ENCODE measurements at regions not wholly inside any gene's neighbourhood (a gene's known extent, or its start where the extent isn't known, plus 50 kb on each side); places are given as distances from the start of the nearest gene placed in this dataset.
A peak's percentile ranks its signal among the peaks of the same experiment; 100 is the strongest.

- DNase-seq (ENCODE audit: low read depth) = no peak
These were observed 164.0 kb upstream of the RAD23B start for GRCh38 chr9:107118863-107119624.

- DNase-seq (ENCODE audit: low read depth) = no peak
These were observed 163.3 kb upstream of the RAD23B start for GRCh38 chr9:107119735-107120134.

GRCh38 chr9:107123389-107123788 is 159.7 kb upstream of the RAD23B start:
- DNase-seq (ENCODE audit: low read depth) = no peak

- no peak for DNase-seq (ENCODE audit: low read depth)
These were observed 155.5 kb upstream of the RAD23B start for GRCh38 chr9:107127608-107128007.

- no peak for DNase-seq (ENCODE audit: low read depth)
These were observed 151.8 kb upstream of the RAD23B start for GRCh38 chr9:107131108-107131799.

- DNase-seq (ENCODE audit: low read depth) = no peak
These were observed 146.8 kb upstream of the RAD23B start for GRCh38 chr9:107136296-107136695.

- DNase-seq (ENCODE audit: low read depth) = peak; percentile 56
These were observed 145.4 kb upstream of the RAD23B start for GRCh38 chr9:107137495-107138202.

- DNase-seq (ENCODE audit: low read depth) = no peak
These were observed 144.7 kb upstream of the RAD23B start for GRCh38 chr9:107138261-107138992.

GRCh38 chr9:107141967-107142366 is 141.1 kb upstream of the RAD23B start:
- peak; percentile 19 for DNase-seq (ENCODE audit: low read depth)

GRCh38 chr9:107142430-107142829 is 140.6 kb upstream of the RAD23B start:
- no peak for DNase-seq (ENCODE audit: low read depth)

GRCh38 chr9:107142896-107143603 is 140.0 kb upstream of the RAD23B start:
- peak; percentile 39 for DNase-seq (ENCODE audit: low read depth)

GRCh38 chr9:107144475-107144874 is 138.6 kb upstream of the RAD23B start:
- peak; percentile 59 for DNase-seq (ENCODE audit: low read depth)

GRCh38 chr9:107147134-107147533 is 135.9 kb upstream of the RAD23B start:
- peak; percentile 16 for DNase-seq (ENCODE audit: low read depth)

- no peak for DNase-seq (ENCODE audit: low read depth)
These were observed 134.9 kb upstream of the RAD23B start for GRCh38 chr9:107148216-107148615.

- DNase-seq (ENCODE audit: low read depth) = no peak
These were observed 133.3 kb upstream of the RAD23B start for GRCh38 chr9:107149756-107150155.

- DNase-seq (ENCODE audit: low read depth) = peak; percentile 84
These were observed 129.7 kb upstream of the RAD23B start for GRCh38 chr9:107153336-107153735.

- no peak for DNase-seq (ENCODE audit: low read depth)
These were observed 128.8 kb upstream of the RAD23B start for GRCh38 chr9:107154291-107154690.

- DNase-seq (ENCODE audit: low read depth) = no peak
These were observed 128.3 kb upstream of the RAD23B start for GRCh38 chr9:107154766-107155165.

- DNase-seq (ENCODE audit: low read depth) = no peak
These were observed 127.7 kb upstream of the RAD23B start for GRCh38 chr9:107155244-107155817.

- peak; percentile 50 for DNase-seq (ENCODE audit: low read depth)
These were observed 124.8 kb upstream of the RAD23B start for GRCh38 chr9:107158321-107158720.

GRCh38 chr9:107161338-107161737 is 121.7 kb upstream of the RAD23B start:
- DNase-seq (ENCODE audit: low read depth) = no peak
